ENCODE measurements at regions not wholly inside any gene's neighbourhood (a gene's known extent, or its start where the extent isn't known, plus 50 kb on each side); places are given as distances from the start of the nearest gene placed in this dataset.

DNA sequence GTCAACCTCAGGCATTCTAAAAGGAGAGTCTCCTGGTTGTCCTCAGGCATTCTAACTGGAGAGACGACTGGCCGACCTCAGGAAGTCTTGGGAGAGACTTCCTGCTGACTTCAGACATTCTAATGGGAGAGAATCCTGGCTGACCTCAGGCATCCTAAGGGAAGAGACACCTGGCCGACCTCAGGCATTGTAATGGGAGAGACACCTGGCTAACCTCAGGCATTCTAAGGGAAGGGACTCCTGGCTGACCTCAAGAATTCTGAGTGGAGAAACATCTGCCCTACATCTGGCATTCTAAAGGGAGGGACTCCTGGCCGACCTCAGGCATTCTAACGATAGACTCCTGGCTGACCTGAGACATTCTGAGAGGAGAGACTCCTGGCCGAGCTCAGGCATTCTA lies 1353.3 kb downstream of the UQCRFS1 start:
- no peak overlapping the region for H2BK12ac ChIP-seq (ENCODE audit: insufficient read length, low read depth, low read length)
- no peaks in the 10 kb centered on the region for H3K4me1 ChIP-seq (ENCODE audit: insufficient read depth, low read length)
- peaks cover 93 to 94% of the 10 kb centered on the region in 2 experiments for H3K9me3 Mint-ChIP-seq
- H3K4ac ChIP-seq (ENCODE audit: low read depth, low read length): no peak overlapping the region
- peaks cover 10% of the 10 kb centered on the region; the same call in 1 of the 2 replicates for H3K27me3 Mint-ChIP-seq (ENCODE audit: low read depth)
- WGBS (ENCODE audit: extremely low coverage, insufficient read length, low lambda C conversion rate): no CpG with 5 or more reads among the region's 6 CpGs
- H3K14ac ChIP-seq (ENCODE audit: insufficient read depth, low read length): no peak overlapping the region
- H2BK20ac ChIP-seq (ENCODE audit: low read depth, low read length, poor library complexity, severe bottlenecking): no peak overlapping the region
- no peaks in the 10 kb centered on the region for H3K79me2 ChIP-seq (ENCODE audit: insufficient read depth, low read length)
- H4K8ac ChIP-seq (replicated peaks; ENCODE audit: insufficient read length, low read depth, low read length): no peak overlapping the region
- no peak overlapping the region for H3K23ac ChIP-seq (ENCODE audit: insufficient read length, low read depth, low read length)
- H3K18ac ChIP-seq (ENCODE audit: insufficient read length, low read depth, low read length): no peak overlapping the region
- H3K27ac ChIP-seq (ENCODE audit: insufficient read length, low read depth, low read length): no peak overlapping the region
- no peak overlapping the region for H4K91ac ChIP-seq (ENCODE audit: insufficient read length, low read depth, low read length)
- peaks cover 36% of the 10 kb centered on the region for H3K9me3 ChIP-seq (ENCODE audit: control insufficient read depth, low read depth, low read length)
- no peak overlapping the region for H2AFZ ChIP-seq (ENCODE audit: low read length)
- no peaks in the 10 kb centered on the region for H3K4me1 Mint-ChIP-seq
- no peak overlapping the region for H4K5ac ChIP-seq (ENCODE audit: insufficient read length, low read depth, low read length)
- H4K20me1 ChIP-seq (ENCODE audit: control insufficient read depth, insufficient read depth, insufficient read length): no peaks in the 10 kb centered on the region
- no peak overlapping the region for H3T11ph ChIP-seq (ENCODE audit: low read length)
- TF ChIP-seq, protein P1, sequence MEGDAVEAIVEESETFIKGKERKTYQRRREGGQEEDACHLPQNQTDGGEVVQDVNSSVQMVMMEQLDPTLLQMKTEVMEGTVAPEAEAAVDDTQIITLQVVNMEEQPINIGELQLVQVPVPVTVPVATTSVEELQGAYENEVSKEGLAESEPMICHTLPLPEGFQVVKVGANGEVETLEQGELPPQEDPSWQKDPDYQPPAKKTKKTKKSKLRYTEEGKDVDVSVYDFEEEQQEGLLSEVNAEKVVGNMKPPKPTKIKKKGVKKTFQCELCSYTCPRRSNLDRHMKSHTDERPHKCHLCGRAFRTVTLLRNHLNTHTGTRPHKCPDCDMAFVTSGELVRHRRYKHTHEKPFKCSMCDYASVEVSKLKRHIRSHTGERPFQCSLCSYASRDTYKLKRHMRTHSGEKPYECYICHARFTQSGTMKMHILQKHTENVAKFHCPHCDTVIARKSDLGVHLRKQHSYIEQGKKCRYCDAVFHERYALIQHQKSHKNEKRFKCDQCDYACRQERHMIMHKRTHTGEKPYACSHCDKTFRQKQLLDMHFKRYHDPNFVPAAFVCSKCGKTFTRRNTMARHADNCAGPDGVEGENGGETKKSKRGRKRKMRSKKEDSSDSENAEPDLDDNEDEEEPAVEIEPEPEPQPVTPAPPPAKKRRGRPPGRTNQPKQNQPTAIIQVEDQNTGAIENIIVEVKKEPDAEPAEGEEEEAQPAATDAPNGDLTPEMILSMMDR (conservative IDR thresholded peaks at IDR 0.05): no peak
- H3K4me3 Mint-ChIP-seq: no peak overlapping the region
- no peak overlapping the region for H3K9ac ChIP-seq (ENCODE audit: extremely low read depth, insufficient read length, low read length)
- no peaks in the 10 kb centered on the region for H3K23me2 ChIP-seq (ENCODE audit: insufficient read length, low read depth, low read length, poor library complexity, severe bottlenecking)
- no peak for DNase-seq
- H3K27ac Mint-ChIP-seq: no peak overlapping the region
- H3K4me2 ChIP-seq (ENCODE audit: insufficient read depth, insufficient read length, low read length): no peak overlapping the region
- H2BK15ac ChIP-seq (ENCODE audit: low read depth, low read length): no peak overlapping the region
- H3K79me1 ChIP-seq (ENCODE audit: insufficient read depth, low read depth, low read length, poor library complexity, severe bottlenecking): no peaks in the 10 kb centered on the region
- H2BK5ac ChIP-seq (ENCODE audit: insufficient read length, low read length): no peak overlapping the region
- H3K56ac ChIP-seq (ENCODE audit: insufficient read length, low read depth, low read length): no peak overlapping the region
- no peak overlapping the region for H2AK5ac ChIP-seq (ENCODE audit: insufficient read length, low read length)
- no peaks in the 10 kb centered on the region for H3K27me3 ChIP-seq (ENCODE audit: insufficient read depth, low read length)
- H2BK120ac ChIP-seq (ENCODE audit: low read depth, low read length, poor library complexity, severe bottlenecking): no peak overlapping the region
- peaks cover 4 to 35% (median 29%) of the 10 kb centered on the region in 3 experiments for H3K36me3 Mint-ChIP-seq (ENCODE audit: insufficient read depth in 1 of 3, low read depth in 3 of 3)
